HG03457 (cell line): ENCODE measurements at regions not wholly inside any gene's neighbourhood (a gene's known extent, or its start where the extent isn't known, plus 50 kb on each side); places are given as distances from the start of the nearest gene placed in this dataset.

Source experiments
- ATAC-seq: cut with Tn5 transposase; IDR thresholded peaks from one replicate; pipeline ENCODE4 v1.9.1; 2021; ENCODE audit warnings: moderate number of reproducible peaks; ENCODE audit not compliant: unreplicated experiment

DNA sequence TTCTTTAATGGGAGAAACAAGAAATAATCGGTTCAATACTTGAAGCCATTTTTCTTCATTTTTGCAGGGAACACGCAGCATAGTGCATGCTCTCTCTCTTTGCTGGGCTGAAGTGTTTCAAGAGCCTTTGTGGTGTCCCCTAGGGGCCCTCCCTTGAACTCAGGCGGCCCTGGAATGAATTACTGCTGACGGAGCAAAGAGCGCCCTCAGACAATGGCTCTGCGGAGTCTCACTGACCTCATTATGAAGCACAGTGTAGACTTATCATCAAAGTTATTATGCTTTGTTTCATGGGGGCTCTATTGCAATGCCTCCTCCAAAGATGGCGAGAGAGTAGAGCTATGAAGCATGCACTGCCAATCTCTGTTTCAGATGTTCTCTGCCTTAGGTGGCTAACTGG lies 64.8 kb upstream of the ADCY2 start:
- ATAC-seq = no peak
